HG03139 (cell line): ENCODE measurements at regions not wholly inside any gene's neighbourhood (a gene's known extent, or its start where the extent isn't known, plus 50 kb on each side); places are given as distances from the start of the nearest gene placed in this dataset.
"Not testable (repeated sequence)": the region's sequence is repeated elsewhere in the genome, so short reads cannot be mapped to it uniquely, and the experiment has no call there.

Experiments used
- ATAC-seq: cut with Tn5 transposase; IDR thresholded peaks from one replicate; pipeline ENCODE4 v1.9.1; 2021; ENCODE audit not compliant: unreplicated experiment

DNA sequence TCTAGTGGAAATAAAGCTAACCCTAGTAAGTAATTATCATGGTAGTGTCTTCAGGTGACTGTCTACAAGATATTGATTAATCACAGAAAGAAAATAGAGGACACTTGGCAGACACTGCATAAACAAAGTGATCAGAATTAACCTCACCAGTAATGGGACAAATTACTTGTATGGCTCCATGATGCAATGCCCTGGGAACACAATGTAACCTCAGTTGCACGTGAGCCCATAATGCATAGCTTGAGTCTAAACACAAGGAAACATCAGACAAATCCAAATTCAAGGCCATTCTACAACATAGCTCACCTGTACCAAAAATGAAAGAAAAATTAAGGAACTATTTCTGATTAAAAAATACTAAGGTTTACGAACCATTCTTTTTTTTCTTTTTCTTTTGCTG lies 92.4 kb upstream of the SSTR4 start:
- ATAC-seq, result no peak

- ATAC-seq, result no peak
Measured at GRCh38 chr20:22944062-22944461, 91.0 kb upstream of the SSTR4 start.

GRCh38 chr20:22944936-22945335 lies 90.2 kb upstream of the SSTR4 start:
- no peak for ATAC-seq

GRCh38 chr20:22946596-22946995 lies 88.5 kb upstream of the SSTR4 start:
- ATAC-seq, result no peak

DNA sequence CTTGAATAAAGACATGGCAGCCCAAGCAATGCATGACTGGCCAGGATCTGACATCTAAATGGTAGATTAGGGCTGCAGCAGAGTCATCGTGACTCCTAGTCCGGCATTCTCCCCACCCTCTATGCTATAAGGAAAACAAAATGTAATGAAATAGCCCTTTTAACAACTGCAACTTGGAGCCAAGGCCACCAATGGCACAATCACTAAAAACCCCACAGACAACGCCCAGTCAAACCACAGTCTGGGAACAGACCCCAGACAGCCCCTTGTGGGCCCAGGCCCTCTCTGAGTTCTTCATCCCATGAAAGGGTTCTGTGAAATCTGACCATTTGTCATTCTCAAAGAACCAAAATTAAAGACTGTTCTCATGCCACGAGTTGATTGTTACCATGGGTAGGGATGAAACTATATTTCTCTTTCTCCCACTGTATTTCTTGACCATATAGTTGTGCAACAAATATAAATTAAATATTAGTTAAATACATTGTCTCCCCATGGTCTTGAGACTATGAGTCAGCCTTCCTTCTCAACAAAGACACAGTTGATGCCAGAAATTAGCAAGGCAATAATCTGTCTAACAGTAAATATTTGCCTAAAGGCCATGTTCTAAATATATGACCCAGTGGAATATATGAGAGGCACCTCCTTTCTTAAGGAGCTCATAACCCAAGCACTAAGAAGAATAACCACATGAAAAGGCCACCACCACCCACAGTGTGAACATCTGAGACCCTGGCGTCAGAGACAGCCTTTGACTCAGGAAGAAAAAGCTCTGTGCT lies 85.6 kb upstream of the SSTR4 start:
- no peak for ATAC-seq

GRCh38 chr20:22951966-22952365 lies 83.1 kb upstream of the SSTR4 start:
- no peak for ATAC-seq

GRCh38 chr20:22954661-22955060 lies 80.5 kb upstream of the SSTR4 start:
- no peak for ATAC-seq

DNA sequence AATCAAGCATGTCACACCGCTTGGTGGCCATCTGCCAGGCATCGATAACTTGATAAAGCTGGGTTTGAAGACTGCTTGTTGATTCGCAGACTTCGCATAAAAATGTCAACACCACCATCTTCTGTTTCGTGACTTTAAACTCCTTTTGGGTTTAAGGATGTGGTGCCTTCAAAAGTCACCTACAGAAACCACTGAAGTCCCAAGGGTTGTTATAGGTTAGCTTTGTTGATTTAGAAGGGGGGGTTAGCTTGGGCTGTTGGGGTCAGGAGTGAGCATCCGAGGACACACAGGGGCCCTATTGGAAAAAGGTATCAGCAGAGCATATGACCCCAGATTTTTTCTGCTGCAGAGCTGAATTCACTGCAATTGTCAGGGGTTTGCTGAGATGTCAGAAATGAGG lies 76.7 kb upstream of the SSTR4 start:
- ATAC-seq, result no peak

DNA sequence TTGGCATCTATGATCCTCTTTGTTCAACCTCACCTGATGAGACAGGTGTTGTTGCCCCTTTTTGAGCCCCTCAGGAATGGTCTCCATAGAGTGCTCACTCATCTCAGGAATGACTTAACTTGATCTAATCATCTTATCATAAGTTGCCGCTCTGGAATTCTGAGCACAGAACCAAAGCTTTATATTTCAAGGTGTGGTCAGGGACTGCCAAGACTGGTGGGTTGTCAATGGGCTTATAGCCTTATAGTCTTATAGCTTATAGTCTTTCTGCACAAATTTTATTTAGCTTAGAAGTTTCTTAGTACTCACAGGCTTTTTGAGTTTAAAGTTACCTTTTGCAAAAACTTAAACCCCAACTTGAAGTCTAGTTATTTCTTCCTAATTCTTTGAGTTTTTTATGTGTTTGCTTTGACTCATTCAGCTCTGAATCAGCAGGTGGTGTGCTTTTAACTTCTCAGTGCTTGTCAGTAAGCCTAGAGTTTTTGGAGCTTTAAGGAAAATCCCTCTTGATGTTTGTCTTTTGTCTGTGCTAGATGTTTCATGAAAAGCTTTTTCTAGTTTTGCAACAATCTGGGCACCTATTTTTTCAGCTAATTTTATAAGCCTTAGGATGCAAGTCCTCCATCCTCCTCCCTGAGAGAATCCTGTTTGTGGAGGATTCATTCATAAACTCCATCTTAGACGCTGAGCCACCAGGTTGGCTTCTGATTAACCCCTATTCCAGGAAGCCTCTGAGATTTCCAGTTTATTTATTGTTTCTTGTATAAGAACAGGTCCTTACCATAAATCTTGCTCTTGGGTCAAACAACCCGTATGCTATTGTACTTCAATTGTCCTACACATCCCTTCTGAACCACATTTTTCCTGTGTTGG lies 72.3 kb upstream of the SSTR4 start:
- ATAC-seq, result no peak

- ATAC-seq, result no peak
Measured at GRCh38 chr20:22963581-22963980, 71.5 kb upstream of the SSTR4 start.

- no peak for ATAC-seq
Measured at GRCh38 chr20:22966787-22967464, 68.2 kb upstream of the SSTR4 start.

DNA sequence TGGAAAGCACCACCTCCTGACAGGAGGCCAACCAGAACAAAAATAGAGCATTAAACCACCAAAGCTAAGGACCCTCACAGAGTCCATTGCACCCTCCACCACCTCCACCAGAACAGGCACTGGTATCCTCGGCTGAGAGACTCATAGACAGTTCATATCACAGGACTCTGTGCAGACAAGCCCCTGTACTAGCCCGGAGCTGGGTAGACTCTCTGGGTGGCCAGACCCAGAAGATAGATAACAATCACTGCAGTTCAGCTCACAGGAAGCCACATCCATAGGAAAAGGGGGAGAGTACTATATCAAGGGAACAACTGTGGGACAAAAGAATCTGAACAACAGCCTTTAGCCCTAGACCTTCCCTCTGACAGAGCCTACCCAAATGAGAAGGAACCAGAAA lies 67.4 kb upstream of the SSTR4 start:
- not testable (repeated sequence) for ATAC-seq

DNA sequence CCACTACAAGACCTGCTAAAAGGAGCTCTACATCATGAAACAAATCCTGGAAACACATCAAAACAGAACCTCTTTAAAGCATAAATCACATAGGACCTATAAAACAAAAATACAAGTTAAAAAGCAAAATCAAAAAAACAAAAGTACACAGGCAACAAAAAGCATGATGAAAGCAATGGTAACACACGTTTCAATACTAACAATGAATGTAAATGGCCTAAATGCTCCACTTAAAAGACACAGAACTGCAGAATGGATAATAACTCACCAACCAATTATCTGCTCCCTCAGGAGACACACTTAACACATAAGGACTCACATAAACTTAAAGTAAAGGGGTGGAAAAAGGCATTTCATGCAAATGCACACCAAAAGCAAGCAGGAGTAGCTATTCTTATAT lies 66.1 kb upstream of the SSTR4 start:
- ATAC-seq, result not testable (repeated sequence)

GRCh38 chr20:22971077-22971476 lies 64.0 kb upstream of the SSTR4 start:
- not testable (repeated sequence) for ATAC-seq

DNA sequence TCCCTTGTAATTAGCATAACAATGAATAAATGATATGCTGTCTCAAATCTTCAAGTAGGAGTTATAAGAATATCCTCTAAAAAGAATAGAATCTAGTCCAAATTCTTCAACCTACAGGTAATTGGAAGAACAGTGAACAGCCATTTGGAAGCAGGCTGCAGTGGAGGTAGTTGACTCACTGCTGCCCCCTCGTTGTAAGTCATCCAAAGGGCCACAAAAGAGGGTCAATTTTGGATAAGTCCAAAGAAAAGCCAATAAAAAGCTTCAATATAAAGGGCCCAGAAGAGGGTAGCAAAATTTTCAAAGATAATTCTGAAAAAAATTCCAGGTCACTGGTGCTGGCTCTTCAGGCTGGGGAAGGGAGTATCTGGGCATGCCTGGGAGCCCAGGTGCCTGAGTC lies 60.8 kb upstream of the SSTR4 start:
- ATAC-seq, result no peak

DNA sequence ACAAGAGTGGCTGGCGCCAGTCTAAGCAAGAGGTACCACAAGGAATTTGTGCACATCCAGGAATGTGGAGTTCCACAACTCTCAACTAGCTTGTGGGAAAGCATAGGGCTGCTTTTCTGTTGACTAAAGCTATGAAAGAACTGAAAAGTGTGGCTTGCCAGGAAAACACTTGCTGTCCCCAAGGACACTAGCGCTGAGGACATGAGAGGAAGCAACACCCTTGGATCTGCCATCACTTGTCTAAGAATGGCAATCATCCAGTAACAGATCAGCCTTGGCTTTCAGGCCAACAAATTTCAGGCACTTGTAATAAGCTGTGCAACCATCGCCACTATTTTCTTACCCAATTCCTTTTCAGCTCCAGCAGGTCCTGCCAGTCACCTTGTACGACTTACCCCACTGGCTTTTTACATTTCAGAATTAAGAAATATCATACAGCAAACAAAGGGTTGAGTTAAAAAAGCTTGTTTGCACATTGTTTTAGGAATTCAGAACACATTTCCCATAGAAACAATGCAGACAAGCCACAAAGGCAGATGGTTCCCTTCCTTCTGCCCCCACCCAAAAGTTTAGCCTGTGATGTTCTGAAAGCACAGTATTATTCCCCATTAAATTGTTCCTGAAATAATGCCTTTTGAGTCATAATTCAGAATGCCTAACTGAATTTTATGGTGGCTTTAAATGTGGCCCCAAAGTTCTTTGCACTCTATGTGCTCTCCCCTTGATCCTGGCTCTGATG lies 57.9 kb upstream of the SSTR4 start:
- no peak for ATAC-seq

- no peak for ATAC-seq
Measured at GRCh38 chr20:22984008-22984407, 51.1 kb upstream of the SSTR4 start.

GRCh38 chr20:22984606-22985005 lies 50.5 kb upstream of the SSTR4 start:
- no peak for ATAC-seq

GRCh38 chr20:22985239-22985778 lies 49.8 kb upstream of the SSTR4 start:
- ATAC-seq, result no peak
